Neutrophil (primary cell): ENCODE measurements at regions not wholly inside any gene's neighbourhood (a gene's known extent, or its start where the extent isn't known, plus 50 kb on each side); places are given as distances from the start of the nearest gene placed in this dataset.

Source experiments
- H3K27ac ChIP-seq: fragments of 200-600 bp; sonication (generic); 2 replicates; pipeline ENCODE4 v1.5.1; 2016; ENCODE audit warnings: mild to moderate bottlenecking, moderate library complexity
- H3K27me3 ChIP-seq: fragments of 200-600 bp; sonication (generic); 2 replicates; pipeline ENCODE4 v1.6.0; 2016; ENCODE audit warnings: mild to moderate bottlenecking
- H3K36me3 ChIP-seq: fragments of 200-600 bp; sonication (generic); 2 replicates; pipeline ENCODE4 v1.5.1; 2017
- H3K4me1 ChIP-seq, 2 experiments: fragments of 200-600 bp in 1 of 2; sonication (generic) in 1 of 2; 1 replicate in 1 of 2; 2 replicates in 1 of 2; pipeline versions ENCODE4 v1.5.1 to v1.6.1; 2013 to 2016; ENCODE audit warnings: low read depth in 1 of 2, low read length in 1 of 2, mild to moderate bottlenecking in 1 of 2, moderate library complexity in 1 of 2; ENCODE audit not compliant: control insufficient read depth in 1 of 2, insufficient read depth in 1 of 2
- H3K4me3 ChIP-seq, 2 experiments: fragments of 200-600 bp in 1 of 2; sonication (generic) in 1 of 2; 1 replicate in 1 of 2; 2 replicates in 1 of 2; pipeline ENCODE4 v1.5.1; 2013 to 2016; ENCODE audit warnings: low read depth in 1 of 2, low read length in 1 of 2, mild to moderate bottlenecking in 1 of 2, moderate library complexity in 1 of 2
- H3K9me3 ChIP-seq: fragments of 200-600 bp; sonication (generic); 2 replicates; pipeline ENCODE4 v1.5.1; 2016
- CTCF ChIP-seq: fragments of 200-600 bp; sonication (generic); IDR thresholded peaks from 2 replicates; pipeline ENCODE4 v1.5.1; 2016; ENCODE audit warnings: antibody characterized with exemption

- TF ChIP-seq CTCF = no peak
- Histone ChIP-seq H3K4me3 (no peak overlapping the region), H3K4me1 (peaks cover 0 to 8% of the 10 kb centered on the region in 2 experiments), H3K27me3 (no peaks in the 10 kb centered on the region), H3K36me3 (no peaks in the 10 kb centered on the region), H3K27ac (no peak overlapping the region), H3K9me3 (no peaks in the 10 kb centered on the region)
Measured at GRCh38 chr3:195010551-195011100, 260.3 kb downstream of the XXYLT1 start.

- Histone ChIP-seq H3K27ac (no peak overlapping the region), H3K4me3 (no peak overlapping the region), H3K36me3 (no peaks in the 10 kb centered on the region), H3K4me1 (peaks cover 0 to 8% of the 10 kb centered on the region in 2 experiments), H3K27me3 (no peaks in the 10 kb centered on the region), H3K9me3 (no peaks in the 10 kb centered on the region)
- no peak for TF ChIP-seq CTCF
Measured at GRCh38 chr3:195011231-195011834, 259.6 kb downstream of the XXYLT1 start.

- no peaks in the 10 kb centered on the region for H3K27me3 ChIP-seq
- peaks cover 0 to 8% of the 10 kb centered on the region in 2 experiments for H3K4me1 ChIP-seq
- no peaks in the 10 kb centered on the region for H3K9me3 ChIP-seq
- no peak overlapping the region for H3K27ac ChIP-seq
- no peak overlapping the region for H3K4me3 ChIP-seq
- no peaks in the 10 kb centered on the region for H3K36me3 ChIP-seq
- TF ChIP-seq CTCF = no peak
Measured at GRCh38 chr3:195012100-195012499, 258.9 kb downstream of the XXYLT1 start.

- no peak overlapping the region for H3K4me3 ChIP-seq
- no peak overlapping the region for H3K27ac ChIP-seq
- no peaks in the 10 kb centered on the region for H3K36me3 ChIP-seq
- TF ChIP-seq CTCF = no peak
- peaks cover 0 to 7% of the 10 kb centered on the region in 2 experiments for H3K4me1 ChIP-seq
- H3K27me3 ChIP-seq = no peaks in the 10 kb centered on the region
- no peaks in the 10 kb centered on the region for H3K9me3 ChIP-seq
Measured at GRCh38 chr3:195012571-195012970, 258.4 kb downstream of the XXYLT1 start.

GRCh38 chr3:195013411-195014361 lies 257.3 kb downstream of the XXYLT1 start:
- TF ChIP-seq CTCF = no peak
- H3K4me3 ChIP-seq = no peak overlapping the region

More at GRCh38 chr3:195013411-195014361, 257.3 kb downstream of the XXYLT1 start:
- Histone ChIP-seq H3K36me3 (no peaks in the 10 kb centered on the region), H3K9me3 (no peaks in the 10 kb centered on the region), H3K4me1 (no peaks in the 10 kb centered on the region), H3K27me3 (no peaks in the 10 kb centered on the region), H3K27ac (no peak overlapping the region)
